ENCODE measurements at regions not wholly inside any gene's neighbourhood (a gene's known extent, or its start where the extent isn't known, plus 50 kb on each side); places are given as distances from the start of the nearest gene placed in this dataset.

DNA sequence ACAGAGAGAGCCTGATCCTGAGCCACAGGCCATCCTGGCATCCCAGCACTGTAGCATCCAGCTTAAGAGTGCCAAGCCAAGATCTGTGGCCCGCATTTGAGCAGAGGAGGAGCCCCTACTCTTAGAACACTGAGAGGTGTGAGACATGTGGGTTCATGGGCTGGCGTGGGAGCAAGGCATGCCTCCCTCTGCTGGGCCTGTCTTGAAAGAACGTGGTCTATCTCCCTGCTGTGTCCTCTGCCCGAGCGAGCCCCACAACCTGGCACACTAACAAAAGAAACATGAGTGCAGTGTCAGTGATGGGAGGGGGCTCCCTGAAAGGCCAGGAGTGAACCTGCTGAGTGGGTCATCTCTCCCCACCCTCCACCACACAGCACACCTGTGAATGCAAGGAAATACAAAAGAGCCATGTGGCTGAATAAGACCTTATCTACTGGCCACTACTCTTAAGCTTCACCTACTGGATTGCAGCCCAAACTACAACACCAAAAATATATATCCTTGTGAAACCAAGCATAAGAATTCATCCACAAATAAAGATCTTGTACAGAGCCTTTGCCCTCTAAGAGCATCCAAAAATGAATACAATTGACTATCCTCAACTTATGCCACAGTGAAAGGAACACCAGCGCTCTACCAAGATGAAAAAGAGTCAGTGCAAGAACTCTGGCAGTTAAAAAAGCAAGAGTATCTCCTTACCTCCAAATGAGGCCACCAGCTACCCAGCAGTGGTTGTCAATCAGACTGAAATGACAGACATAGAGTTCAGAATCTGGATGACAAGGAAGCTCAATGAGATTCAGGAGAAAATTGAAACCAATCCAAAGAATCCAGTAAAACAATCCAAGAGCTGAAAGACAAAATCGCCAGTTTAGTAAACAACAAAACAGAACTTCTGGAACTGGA is 259.4 kb upstream of the DAB1 start:
- no peak for TF ChIP-seq CTCF (conservative IDR thresholded peaks at IDR 0.05; ENCODE audit: control insufficient read depth, insufficient read depth, low read depth, low read length)
- no peak for DNase-seq (ENCODE audit: low read depth)
- H3K4me3 ChIP-seq (ENCODE audit: control insufficient read depth, low read depth, low read length): no peak overlapping the region

GRCh38 chr1:57678138-57678537 is 254.3 kb upstream of the DAB1 start:
- DNase-seq (ENCODE audit: low read depth): no peak
- H3K4me3 ChIP-seq (ENCODE audit: control insufficient read depth, low read depth, low read length): no peak overlapping the region
- no peak for TF ChIP-seq CTCF (conservative IDR thresholded peaks at IDR 0.05; ENCODE audit: control insufficient read depth, insufficient read depth, low read depth, low read length)

DNA sequence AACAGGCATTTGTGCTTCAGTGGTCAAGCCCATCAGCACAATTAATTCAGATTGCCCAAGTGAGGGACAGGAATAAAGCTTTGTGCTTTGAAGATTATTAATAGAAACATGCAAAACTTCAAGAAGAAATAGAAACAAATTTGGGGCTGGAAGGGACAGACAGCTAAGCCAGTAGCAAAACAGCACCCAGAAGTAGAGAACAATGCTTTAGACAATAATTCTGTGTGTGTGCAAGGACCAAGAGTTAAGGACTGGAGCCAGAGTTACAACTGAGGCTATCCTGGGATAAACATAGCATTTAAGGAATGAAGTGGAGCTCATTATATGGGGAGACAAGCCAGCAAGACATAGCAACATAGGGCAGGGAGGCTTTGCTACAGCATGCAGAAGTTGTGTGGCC is 251.9 kb upstream of the DAB1 start:
- TF ChIP-seq CTCF (conservative IDR thresholded peaks at IDR 0.05; ENCODE audit: control insufficient read depth, insufficient read depth, low read depth, low read length): no peak

GRCh38 chr1:57674801-57675200 is 250.9 kb upstream of the DAB1 start:
- no peak overlapping the region for H3K4me3 ChIP-seq (ENCODE audit: control insufficient read depth, low read depth, low read length)
- DNase-seq (ENCODE audit: low read depth): peak; percentile 10
- no peak for TF ChIP-seq CTCF (conservative IDR thresholded peaks at IDR 0.05; ENCODE audit: control insufficient read depth, insufficient read depth, low read depth, low read length)

More for the DNA sequence above, 251.9 kb upstream of the DAB1 start:
- H3K4me3 ChIP-seq (ENCODE audit: control insufficient read depth, low read depth, low read length): no peak overlapping the region
- no peak for DNase-seq (ENCODE audit: low read depth)

DNA sequence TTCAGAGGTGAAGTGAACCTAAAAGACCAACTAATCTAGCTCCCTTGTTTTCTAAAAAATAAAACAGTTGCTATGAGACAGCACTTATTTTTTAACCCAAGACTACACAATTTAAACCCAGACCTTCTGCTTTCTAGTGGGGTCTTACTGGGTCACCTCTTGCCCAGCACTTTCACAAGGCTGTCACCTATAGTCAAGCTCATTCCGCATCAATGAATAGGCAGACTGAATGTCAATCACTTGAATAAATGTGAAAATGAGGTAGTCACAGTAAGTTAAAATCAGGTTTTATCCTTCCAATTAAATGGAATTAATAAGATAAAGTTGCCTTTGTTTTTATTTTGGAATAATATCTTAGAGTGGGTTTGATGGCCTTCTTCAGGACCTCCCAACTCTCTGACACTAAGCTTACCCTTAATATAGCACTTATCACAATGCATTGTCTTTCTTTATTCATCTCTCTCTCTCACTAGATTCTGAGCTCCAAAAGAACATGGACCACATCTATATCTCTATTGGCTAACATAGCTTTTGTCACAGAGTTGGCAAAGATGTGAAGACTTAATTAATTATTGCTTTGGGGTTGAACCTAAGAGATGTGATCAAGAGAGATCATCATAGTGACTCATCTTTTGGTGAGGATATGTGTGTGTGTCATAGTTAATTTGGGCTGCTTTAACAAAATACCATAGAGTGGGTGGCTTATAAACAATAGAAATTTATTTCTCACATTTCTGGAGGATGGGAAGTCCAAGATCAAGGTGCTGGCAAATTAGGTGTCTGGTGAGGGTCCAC is 248.7 kb upstream of the DAB1 start:
- TF ChIP-seq CTCF (conservative IDR thresholded peaks at IDR 0.05; ENCODE audit: control insufficient read depth, insufficient read depth, low read depth, low read length): no peak

DNA sequence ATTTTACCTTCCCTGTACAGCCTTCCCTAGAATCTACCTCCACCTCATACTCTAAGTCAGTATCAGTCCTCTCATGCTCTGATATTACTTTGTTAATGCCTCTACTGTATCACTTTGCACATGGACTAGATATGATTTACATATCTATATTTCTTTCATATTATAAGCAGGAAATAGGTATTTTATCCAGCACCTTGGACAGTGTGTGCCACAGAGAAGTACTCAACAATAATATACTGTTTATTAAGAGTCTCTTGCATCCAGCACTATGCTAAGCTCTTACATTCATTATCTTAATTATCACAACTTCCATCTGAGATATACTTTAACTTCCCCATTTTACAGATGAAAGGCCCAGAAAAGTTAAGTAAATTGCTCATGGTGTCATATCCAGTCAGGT is 247.9 kb upstream of the DAB1 start:
- no peak for TF ChIP-seq CTCF (conservative IDR thresholded peaks at IDR 0.05; ENCODE audit: control insufficient read depth, insufficient read depth, low read depth, low read length)
- DNase-seq (ENCODE audit: low read depth): no peak
- H3K4me3 ChIP-seq (ENCODE audit: control insufficient read depth, low read depth, low read length): no peak overlapping the region

More for the DNA sequence above, 248.7 kb upstream of the DAB1 start:
- DNase-seq (ENCODE audit: low read depth): peak; percentile 9
- no peak overlapping the region for H3K4me3 ChIP-seq (ENCODE audit: control insufficient read depth, low read depth, low read length)

Measured in fibroblast of mammary gland (primary cell).